Calu3 (cell line): ENCODE measurements at regions not wholly inside any gene's neighbourhood (a gene's known extent, or its start where the extent isn't known, plus 50 kb on each side); places are given as distances from the start of the nearest gene placed in this dataset.

Experiments
- BruUV-seq: library from RNA; stranded (reverse); fragments of 400-500 nt; replicated peaks from 2 replicates; lab custom pipeline; 2021; lab: Mats Ljungman, UMichigan
- CTCF ChIA-PET: fragments of 300-600 bp; sonication (Branson Sonifier 250); formaldehyde crosslinking; loops from one replicate; lab custom pipeline; 2022; ENCODE audit warnings: antibody characterized with exemption; lab: Charles Lee
- DNase-seq: peaks from one replicate; pipeline ENCODE4 v3.0.0; 2022
- H3K27ac Mint-ChIP-seq: one replicate; pipeline ENCODE4 v1.8.0; 2022; ENCODE audit warnings: mixed read lengths; ENCODE audit not compliant: unreplicated experiment
- H3K27me3 Mint-ChIP-seq: one replicate; pipeline ENCODE4 v1.8.0; 2022; ENCODE audit warnings: mixed read lengths; ENCODE audit not compliant: unreplicated experiment
- H3K36me3 Mint-ChIP-seq: one replicate; pipeline ENCODE4 v1.8.0; 2022; ENCODE audit warnings: mild to moderate bottlenecking, moderate library complexity, mixed read lengths; ENCODE audit not compliant: insufficient read depth, unreplicated experiment
- H3K4me1 Mint-ChIP-seq: one replicate; pipeline ENCODE4 v1.8.0; 2022; ENCODE audit warnings: mild to moderate bottlenecking, low read depth, mixed read lengths; ENCODE audit not compliant: unreplicated experiment
- H3K4me3 Mint-ChIP-seq: one replicate; pipeline ENCODE4 v1.8.0; 2022; ENCODE audit warnings: mild to moderate bottlenecking, low read depth, moderate library complexity, mixed read lengths; ENCODE audit not compliant: unreplicated experiment
- H3K9me3 Mint-ChIP-seq: one replicate; pipeline ENCODE4 v1.8.0; 2022; ENCODE audit warnings: low read depth, mixed read lengths; ENCODE audit not compliant: unreplicated experiment
- CTCF ChIP-seq: fragments of 200-600 bp; IDR thresholded peaks from one replicate; pipeline ENCODE4 v1.8.0; 2022; ENCODE audit warnings: antibody characterized with exemption; ENCODE audit not compliant: unreplicated experiment
- intact Hi-C: fragments of 100-400 bp; cut with micrococcal nuclease; formaldehyde crosslinking; loops from one replicate; pipeline ENCODE4 v1.10.0; 2022; ENCODE audit not compliant: unreplicated experiment

GRCh38 chr1:98005326-98006010 is 84.6 kb upstream of the DPYD start:
- H3K36me3 Mint-ChIP-seq = no peaks in the 10 kb centered on the region

GRCh38 chr1:98003442-98003841 is 82.6 kb upstream of the DPYD start:
- Mint-ChIP-seq H3K27ac (no peak overlapping the region), H3K4me3 (no peak overlapping the region), H3K36me3 (no peaks in the 10 kb centered on the region), H3K9me3 (no peaks in the 10 kb centered on the region), H3K4me1 (peaks cover 9% of the 10 kb centered on the region), H3K27me3 (no peaks in the 10 kb centered on the region)
- TF ChIP-seq CTCF = no peak
- intact Hi-C loops = loop anchor here (2.0 to 5.0 kb wide), 3 partner anchors 34 to 465 kb away; no protein-coding TSS in a partner anchor
- DNase-seq = no peak
- BruUV-seq = no TSS peak
- CTCF ChIA-PET = interaction anchor here (0.6 to 1.1 kb wide), 3 partner anchors 23 to 725 kb away, joined by 3 to 5 read pairs (median 3); no protein-coding TSS in a partner anchor

More at GRCh38 chr1:98005326-98006010, 84.6 kb upstream of the DPYD start:
- BruUV-seq = no TSS peak
- H3K4me1 Mint-ChIP-seq = peaks cover 9% of the 10 kb centered on the region
- no peak overlapping the region for H3K4me3 Mint-ChIP-seq
- no peak for TF ChIP-seq CTCF
- no peaks in the 10 kb centered on the region for H3K9me3 Mint-ChIP-seq
- no peak overlapping the region for H3K27ac Mint-ChIP-seq
- CTCF ChIA-PET = no interaction called here
- intact Hi-C loops = no loop called here
- no peaks in the 10 kb centered on the region for H3K27me3 Mint-ChIP-seq
- no peak for DNase-seq

- no TSS peak for BruUV-seq
- H3K4me1 Mint-ChIP-seq = peaks cover 9% of the 10 kb centered on the region
- CTCF ChIA-PET = interaction anchor here (1.1 kb wide), 1 partner anchor 466 kb away, joined by 3 read pairs; no protein-coding TSS in a partner anchor
- DNase-seq = no peak
- intact Hi-C loops = loop anchor here (2.0 to 5.0 kb wide), 3 partner anchors 35 to 467 kb away; no protein-coding TSS in a partner anchor
- H3K9me3 Mint-ChIP-seq = no peaks in the 10 kb centered on the region
- TF ChIP-seq CTCF = no peak
- H3K27me3 Mint-ChIP-seq = no peaks in the 10 kb centered on the region
- H3K4me3 Mint-ChIP-seq = no peak overlapping the region
- H3K36me3 Mint-ChIP-seq = no peaks in the 10 kb centered on the region
- no peak overlapping the region for H3K27ac Mint-ChIP-seq
Measured at GRCh38 chr1:98002288-98002687, 81.5 kb upstream of the DPYD start.

GRCh38 chr1:98001764-98002163 is 80.9 kb upstream of the DPYD start:
- TF ChIP-seq CTCF = no peak
- intact Hi-C loops = loop anchor here (2.0 to 5.0 kb wide), 3 partner anchors 36 to 467 kb away; no protein-coding TSS in a partner anchor
- CTCF ChIA-PET = no interaction called here

More at GRCh38 chr1:98001764-98002163, 80.9 kb upstream of the DPYD start:
- Mint-ChIP-seq H3K9me3 (no peaks in the 10 kb centered on the region), H3K27me3 (no peaks in the 10 kb centered on the region), H3K4me1 (peaks cover 9% of the 10 kb centered on the region), H3K4me3 (no peak overlapping the region), H3K36me3 (no peaks in the 10 kb centered on the region), H3K27ac (no peak overlapping the region)
- no peak for DNase-seq
- BruUV-seq = no TSS peak
